SJSA1 (cell line): ENCODE measurements at regions not wholly inside any gene's neighbourhood (a gene's known extent, or its start where the extent isn't known, plus 50 kb on each side); places are given as distances from the start of the nearest gene placed in this dataset.

ENCODE experiments used
- DNase-seq, 2 experiments: peaks; one replicate each; pipeline ENCODE4 v3.0.0-alpha.2; 2015 to 2020; ENCODE audit warnings: low spot score in 2 of 2, low read depth in 1 of 2
- H3K27ac ChIP-seq: fragments of 250-450 bp; sonication (Bioruptor Pico); 2 replicates; pipeline ENCODE4 v1.5.1; 2020; ENCODE audit warnings: mild to moderate bottlenecking, moderate library complexity
- H3K27me3 ChIP-seq: fragments of 250-450 bp; sonication (Bioruptor Pico); replicated peaks from 2 replicates; pipeline ENCODE4 v1.5.1; 2020; ENCODE audit warnings: mild to moderate bottlenecking, moderate library complexity
- H3K36me3 ChIP-seq: fragments of 250-450 bp; sonication (Bioruptor Pico); 2 replicates; pipeline ENCODE4 v1.5.1; 2020; ENCODE audit warnings: mild to moderate bottlenecking
- H3K4me1 ChIP-seq: fragments of 250-450 bp; sonication (Bioruptor Pico); replicated peaks from 2 replicates; pipeline ENCODE4 v1.6.1; 2021; ENCODE audit warnings: mild to moderate bottlenecking
- H3K4me3 ChIP-seq: fragments of 250-450 bp; sonication (Bioruptor Pico); 2 replicates; pipeline ENCODE4 v1.5.1; 2020; ENCODE audit warnings: mild to moderate bottlenecking
- H3K9me3 ChIP-seq: fragments of 250-450 bp; sonication (Bioruptor Pico); replicated peaks from 2 replicates; pipeline ENCODE4 v1.5.1; 2020; ENCODE audit warnings: mild to moderate bottlenecking

DNA sequence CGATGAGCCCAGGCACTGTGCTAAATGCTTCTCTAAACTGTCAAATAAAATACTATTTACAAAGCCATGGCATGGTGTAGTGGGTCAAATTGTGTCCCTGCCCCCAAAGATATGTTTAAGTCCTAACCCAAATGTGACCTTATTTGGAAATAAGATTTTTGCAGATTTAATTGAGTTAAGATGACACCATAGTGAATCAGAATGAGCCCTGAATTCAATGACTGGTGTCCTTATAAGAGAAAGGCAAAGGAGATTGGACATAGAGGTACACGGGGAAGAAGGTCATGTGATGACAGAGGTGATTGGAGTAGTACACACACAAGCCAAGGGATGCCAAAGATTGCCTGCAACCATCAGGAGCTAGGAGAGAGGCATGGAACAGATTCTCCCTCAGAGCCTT, 121.6 kb upstream of the VEPH1 start:
- no peaks in the 10 kb centered on the region; the same call in 1 of the 2 replicates for H3K27me3 ChIP-seq
- H3K9me3 ChIP-seq: no peaks in the 10 kb centered on the region
- H3K36me3 ChIP-seq: no peaks in the 10 kb centered on the region
- H3K27ac ChIP-seq: no peak overlapping the region
- no peak overlapping the region for H3K4me3 ChIP-seq
- H3K4me1 ChIP-seq: no peaks in the 10 kb centered on the region
- DNase-seq: no peak

DNA sequence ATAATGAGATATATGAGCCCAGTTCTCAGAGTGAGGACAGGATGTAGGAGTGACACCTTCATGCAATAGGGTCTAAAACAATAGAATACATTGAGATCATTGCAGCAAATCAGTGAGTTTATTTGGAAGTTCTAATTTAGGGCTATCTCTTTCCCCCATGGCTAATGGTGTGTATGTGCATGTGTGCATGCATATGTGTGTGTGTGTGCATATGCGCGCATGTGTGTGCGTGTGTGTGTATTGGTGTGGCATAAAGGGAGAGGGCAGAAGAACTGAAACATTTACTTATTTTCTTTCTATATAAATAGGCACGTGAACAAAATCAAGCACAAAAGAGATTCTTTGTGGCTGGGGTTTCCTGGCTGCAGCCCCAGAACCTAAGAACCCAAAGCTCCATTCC, 115.7 kb upstream of the VEPH1 start:
- no peak for DNase-seq
- Histone ChIP-seq H3K36me3 (no peaks in the 10 kb centered on the region), H3K4me1 (no peaks in the 10 kb centered on the region), H3K9me3 (no peaks in the 10 kb centered on the region), H3K27ac (no peak overlapping the region), H3K4me3 (no peak overlapping the region), H3K27me3 (no peaks in the 10 kb centered on the region; the same call in 1 of the 2 replicates)

DNA sequence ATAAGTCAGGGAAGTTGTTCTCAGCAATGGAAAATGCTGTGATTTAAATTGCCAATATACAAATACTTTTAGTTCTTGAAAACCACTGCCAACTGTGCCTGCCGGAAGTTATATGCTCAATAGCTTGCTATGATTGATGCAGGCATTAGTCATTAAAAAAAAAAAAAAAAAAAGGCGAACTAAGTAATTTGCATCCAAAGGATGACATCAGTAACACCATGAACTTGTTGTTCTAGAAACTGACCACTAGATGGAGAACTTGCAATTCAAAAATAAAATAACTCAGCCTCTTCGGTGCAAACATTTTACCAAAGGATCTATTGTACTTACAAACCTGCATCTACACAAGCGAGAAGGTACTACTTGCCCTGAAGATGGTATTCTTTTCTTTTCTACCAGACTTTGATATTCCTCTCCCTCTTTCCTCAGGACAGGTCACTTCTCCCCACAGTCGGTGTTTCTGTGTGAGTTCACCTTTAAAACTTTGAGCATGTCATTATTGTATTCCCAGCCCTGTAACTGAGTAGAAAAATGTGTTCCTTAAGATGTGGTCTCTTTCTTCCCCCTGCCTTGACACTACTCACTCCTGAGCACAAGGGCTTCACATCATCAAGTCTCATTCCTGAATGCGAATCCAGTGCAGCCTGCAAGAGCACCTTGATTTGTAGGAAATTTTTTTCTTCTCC, 115.0 kb upstream of the VEPH1 start:
- Histone ChIP-seq H3K36me3 (no peaks in the 10 kb centered on the region), H3K27ac (no peak overlapping the region), H3K4me3 (no peak overlapping the region), H3K27me3 (no peaks in the 10 kb centered on the region; the same call in 1 of the 2 replicates), H3K9me3 (no peaks in the 10 kb centered on the region), H3K4me1 (no peaks in the 10 kb centered on the region)
- DNase-seq: peak in 1 of 2 experiments; percentile 42

DNA sequence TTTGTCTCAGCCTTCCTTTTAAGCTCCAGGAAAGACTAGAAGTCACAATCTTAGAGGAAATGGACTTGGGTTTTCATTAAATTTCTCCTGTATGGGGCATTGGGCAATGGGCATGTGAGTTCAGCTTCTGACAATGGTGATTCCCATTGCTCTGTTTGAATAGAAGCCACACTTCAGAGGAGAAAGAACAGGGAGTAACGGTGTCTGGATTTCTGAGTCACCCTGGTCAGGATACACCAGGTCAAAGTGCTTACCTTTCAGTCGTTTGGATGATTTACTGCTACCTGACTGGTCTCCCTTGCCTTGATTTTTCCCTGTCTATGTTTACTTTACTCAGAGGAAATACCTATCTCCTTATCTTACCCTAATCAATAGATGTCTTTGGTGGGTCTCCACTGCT, 111.7 kb upstream of the VEPH1 start:
- DNase-seq: no peak
- Histone ChIP-seq H3K27ac (no peak overlapping the region), H3K36me3 (no peaks in the 10 kb centered on the region), H3K4me3 (no peak overlapping the region), H3K27me3 (no peaks in the 10 kb centered on the region), H3K9me3 (no peaks in the 10 kb centered on the region), H3K4me1 (no peaks in the 10 kb centered on the region)

DNA sequence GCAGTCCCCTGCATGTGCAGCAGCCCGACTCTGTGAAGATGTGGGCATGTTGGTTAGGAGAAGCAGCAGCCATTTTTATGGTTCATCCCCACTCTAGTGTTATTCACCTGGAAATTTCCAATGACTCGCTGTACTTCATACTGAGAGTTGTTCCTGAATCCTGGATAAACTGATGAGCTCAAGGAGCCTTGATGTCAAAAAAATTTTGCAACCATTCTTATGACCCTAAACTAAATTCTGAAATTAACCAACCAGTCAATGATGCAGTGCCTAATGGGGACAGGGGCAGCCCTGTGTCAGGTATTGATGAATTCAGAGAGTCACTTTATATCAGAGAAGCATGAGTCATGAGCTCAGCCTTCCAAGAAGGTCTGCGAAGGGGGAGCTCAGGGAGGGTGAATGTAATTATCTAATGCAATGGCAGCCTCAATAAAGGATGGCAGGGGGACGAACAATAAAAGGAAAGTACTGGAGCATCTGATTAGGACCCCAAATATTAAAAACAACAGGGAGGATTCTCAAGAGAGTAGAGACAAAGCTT, 108.4 kb upstream of the VEPH1 start:
- DNase-seq: no peak
- Histone ChIP-seq H3K27me3 (no peaks in the 10 kb centered on the region), H3K4me3 (no peak overlapping the region), H3K9me3 (no peaks in the 10 kb centered on the region), H3K27ac (no peak overlapping the region), H3K4me1 (no peaks in the 10 kb centered on the region), H3K36me3 (no peaks in the 10 kb centered on the region)

DNA sequence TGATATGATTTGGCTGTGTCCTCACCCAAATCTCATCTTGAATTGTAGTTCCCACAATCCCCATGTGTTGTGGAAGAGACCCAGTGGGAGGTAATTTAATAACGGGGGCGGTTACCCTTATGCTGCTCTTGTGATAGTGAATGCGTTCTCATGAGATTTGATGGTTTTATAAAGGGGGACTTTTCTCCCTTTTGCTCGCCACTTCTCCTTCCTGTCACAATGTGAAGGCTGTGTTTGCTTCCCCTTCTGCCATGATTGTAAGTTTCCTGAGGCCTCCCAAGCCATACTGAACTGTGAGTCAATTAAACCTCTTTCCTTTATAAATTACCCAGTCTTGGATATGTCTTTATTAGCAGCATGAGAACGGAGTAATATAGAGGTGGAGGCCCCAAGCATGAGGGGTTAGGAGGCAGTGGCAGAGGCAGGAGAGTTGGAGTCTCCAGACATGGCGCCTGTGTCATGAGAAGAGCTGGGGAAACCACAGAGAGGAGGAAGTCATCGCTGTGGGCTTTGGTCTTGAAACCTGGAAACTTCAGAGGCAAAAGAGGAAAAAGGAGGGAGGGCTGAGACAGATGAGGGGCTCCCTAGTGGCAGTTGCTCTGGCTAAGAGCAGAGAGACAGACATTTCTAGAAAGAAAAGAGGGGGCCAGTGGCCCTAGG, 107.8 kb upstream of the VEPH1 start:
- H3K4me3 ChIP-seq: no peak overlapping the region
- H3K27ac ChIP-seq: no peak overlapping the region
- H3K4me1 ChIP-seq: no peaks in the 10 kb centered on the region
- no peaks in the 10 kb centered on the region for H3K27me3 ChIP-seq
- H3K9me3 ChIP-seq: no peaks in the 10 kb centered on the region
- no peaks in the 10 kb centered on the region for H3K36me3 ChIP-seq
- DNase-seq: no peak

DNA sequence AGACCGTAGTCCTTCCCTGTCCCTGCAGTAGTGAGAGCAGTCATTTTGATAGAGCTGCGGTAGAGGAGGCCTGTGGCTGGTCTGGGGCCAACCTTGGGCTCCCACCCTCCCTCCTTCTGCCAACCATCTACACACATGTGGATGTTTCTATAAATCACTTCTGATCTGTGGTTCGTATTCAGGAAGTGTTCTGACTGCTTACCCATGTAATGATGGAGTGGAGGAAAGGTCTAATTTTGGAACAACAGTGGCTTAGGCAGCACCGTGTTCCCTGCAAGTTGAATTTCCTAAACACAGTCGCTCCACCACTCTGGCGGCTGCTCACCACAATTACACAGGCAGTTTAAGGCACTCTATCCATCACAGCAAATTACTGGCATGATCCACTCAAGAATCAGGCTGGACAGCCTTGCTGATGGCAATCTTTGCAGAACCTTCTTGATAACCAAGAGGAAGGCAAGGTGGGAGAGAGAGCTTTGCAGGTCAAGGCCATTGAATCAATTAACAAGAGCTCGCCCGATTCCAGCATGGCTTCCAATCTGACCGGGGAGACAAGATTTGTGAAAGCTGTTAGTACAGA, 104.7 kb upstream of the VEPH1 start:
- H3K9me3 ChIP-seq: no peaks in the 10 kb centered on the region
- H3K27me3 ChIP-seq: no peaks in the 10 kb centered on the region
- H3K36me3 ChIP-seq: no peaks in the 10 kb centered on the region
- no peak overlapping the region for H3K27ac ChIP-seq
- no peak overlapping the region for H3K4me3 ChIP-seq
- no peak for DNase-seq
- H3K4me1 ChIP-seq: no peaks in the 10 kb centered on the region

DNA sequence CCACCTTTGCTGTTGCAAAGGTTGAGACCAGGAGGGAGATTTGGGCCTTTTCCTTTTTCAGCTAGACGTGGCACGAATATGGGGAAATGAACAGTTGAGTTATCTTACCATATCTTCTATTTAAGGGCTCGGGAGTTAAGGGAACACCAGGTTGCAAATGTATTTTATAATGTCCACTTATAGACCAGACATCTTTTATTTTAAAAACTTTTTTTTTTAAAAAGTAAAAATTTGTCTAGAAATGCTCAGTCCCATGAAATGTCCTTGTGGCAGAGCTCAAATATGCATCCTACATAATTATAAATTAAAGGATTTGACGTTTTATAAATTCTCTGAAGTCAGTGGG, 103.6 kb upstream of the VEPH1 start:
- Histone ChIP-seq H3K27me3 (no peaks in the 10 kb centered on the region), H3K9me3 (no peaks in the 10 kb centered on the region), H3K36me3 (no peaks in the 10 kb centered on the region), H3K27ac (no peak overlapping the region), H3K4me1 (no peaks in the 10 kb centered on the region), H3K4me3 (no peak overlapping the region)
- DNase-seq: no peak

DNA sequence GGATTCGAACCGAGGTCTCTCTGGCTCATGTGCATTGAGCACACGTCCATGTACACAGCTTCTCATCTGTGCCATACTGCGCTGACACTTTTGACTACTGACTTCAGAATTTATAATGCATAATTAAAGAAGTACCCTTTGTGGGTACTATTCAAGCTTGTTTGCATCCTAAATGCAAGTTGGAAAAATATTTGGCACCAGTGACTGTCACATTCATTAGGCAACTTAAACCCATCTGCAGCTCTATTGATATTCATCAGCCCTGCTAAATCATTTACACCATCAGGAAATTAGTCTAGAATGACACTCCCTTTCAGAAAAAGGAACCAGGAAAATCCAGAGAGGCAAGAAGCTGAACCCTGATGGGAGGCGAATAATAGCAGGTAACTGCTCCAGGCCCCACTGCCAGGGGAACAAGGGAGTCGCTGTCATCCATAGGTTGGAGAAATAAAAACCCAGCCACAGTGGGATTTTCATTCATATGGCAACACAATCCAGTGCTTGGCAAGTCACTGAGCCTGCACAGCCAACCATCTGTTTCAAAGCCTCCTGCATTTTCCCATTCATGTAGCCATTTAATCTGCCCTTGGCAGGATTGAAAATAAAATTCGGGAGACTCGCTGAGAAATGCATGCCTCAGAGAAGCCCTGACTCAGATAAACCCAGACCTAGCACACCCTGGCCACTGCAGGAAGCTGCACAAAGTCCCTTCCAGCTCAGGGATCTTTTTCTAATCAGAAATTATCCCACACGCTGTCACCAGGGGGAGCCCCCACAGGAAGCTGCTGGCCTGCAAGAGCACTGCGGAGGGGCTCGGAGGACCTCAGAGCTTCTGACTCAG, 103.0 kb upstream of the VEPH1 start:
- H3K36me3 ChIP-seq: no peaks in the 10 kb centered on the region
- no peaks in the 10 kb centered on the region for H3K27me3 ChIP-seq
- peak; percentile 60 to 61 for DNase-seq
- no peak overlapping the region for H3K27ac ChIP-seq
- no peaks in the 10 kb centered on the region for H3K9me3 ChIP-seq
- no peak overlapping the region for H3K4me3 ChIP-seq
- H3K4me1 ChIP-seq: no peaks in the 10 kb centered on the region

DNA sequence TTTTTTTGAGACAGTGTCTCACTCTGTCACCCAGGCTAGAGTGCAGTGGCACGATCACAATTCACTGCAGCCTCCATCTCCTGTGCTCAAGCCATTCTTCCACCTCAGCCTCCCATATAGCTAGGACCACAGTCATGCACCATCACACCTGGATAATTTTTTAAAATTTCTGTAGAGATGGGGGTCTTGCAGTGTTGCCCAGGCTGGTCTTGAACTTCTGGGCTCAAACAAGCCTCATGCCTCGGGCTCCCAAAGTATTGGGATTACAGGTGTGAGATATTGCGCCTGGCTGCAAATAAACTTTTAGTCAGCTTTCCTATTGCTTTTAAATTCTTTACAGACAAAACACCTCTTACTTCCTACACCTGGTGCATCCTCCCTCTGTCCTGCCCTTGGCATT, 102.1 kb upstream of the VEPH1 start:
- DNase-seq: no peak
- H3K4me3 ChIP-seq: no peak overlapping the region
- no peaks in the 10 kb centered on the region for H3K27me3 ChIP-seq
- no peak overlapping the region for H3K27ac ChIP-seq
- no peaks in the 10 kb centered on the region for H3K9me3 ChIP-seq
- H3K4me1 ChIP-seq: no peaks in the 10 kb centered on the region
- no peaks in the 10 kb centered on the region for H3K36me3 ChIP-seq

DNA sequence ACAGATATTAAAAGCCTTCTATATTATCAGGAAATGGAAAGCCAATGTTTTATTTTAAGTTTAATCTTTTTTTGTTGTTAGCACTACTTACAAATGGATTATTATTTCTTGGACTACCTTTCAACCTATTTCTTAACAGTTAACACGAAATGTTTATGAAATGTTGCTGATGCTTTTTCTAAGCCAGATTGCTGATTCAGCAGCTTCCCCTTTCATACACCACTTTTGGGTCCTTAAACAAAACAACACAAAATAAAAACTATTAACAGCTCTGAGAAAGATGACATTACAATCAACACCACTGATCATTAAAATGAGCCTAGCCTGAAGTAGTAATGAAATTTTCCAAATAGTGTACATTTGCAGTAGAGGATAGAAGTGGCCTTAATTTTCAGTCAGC, 99.2 kb upstream of the VEPH1 start:
- Histone ChIP-seq H3K27ac (no peak overlapping the region), H3K9me3 (no peaks in the 10 kb centered on the region), H3K4me3 (no peak overlapping the region), H3K27me3 (no peaks in the 10 kb centered on the region; the same call in 1 of the 2 replicates), H3K4me1 (no peaks in the 10 kb centered on the region), H3K36me3 (no peaks in the 10 kb centered on the region)
- DNase-seq: no peak

DNA sequence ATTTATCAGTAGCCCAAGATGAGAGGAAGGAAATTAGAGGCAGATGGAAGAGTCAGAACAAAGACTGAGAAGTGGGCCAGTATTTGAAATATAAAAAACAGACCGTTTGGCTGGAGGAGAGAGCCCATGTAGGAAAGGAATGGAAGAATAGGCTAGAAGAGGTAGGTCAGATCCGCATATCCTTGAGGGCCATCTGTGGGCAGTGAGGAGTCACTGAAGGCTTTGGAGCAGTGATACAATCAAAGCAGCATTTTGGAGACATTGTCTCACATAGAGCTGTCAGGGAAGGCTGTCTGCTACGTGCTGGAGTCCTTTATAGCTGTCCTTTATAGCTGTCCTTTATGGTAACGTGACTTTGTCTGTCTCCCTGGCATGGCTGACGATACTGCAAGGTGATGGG, 92.0 kb upstream of the VEPH1 start:
- Histone ChIP-seq H3K27ac (no peak overlapping the region), H3K36me3 (no peaks in the 10 kb centered on the region), H3K4me3 (no peak overlapping the region), H3K4me1 (no peaks in the 10 kb centered on the region), H3K27me3 (no peaks in the 10 kb centered on the region; the same call in 1 of the 2 replicates), H3K9me3 (no peaks in the 10 kb centered on the region)
- DNase-seq: no peak

DNA sequence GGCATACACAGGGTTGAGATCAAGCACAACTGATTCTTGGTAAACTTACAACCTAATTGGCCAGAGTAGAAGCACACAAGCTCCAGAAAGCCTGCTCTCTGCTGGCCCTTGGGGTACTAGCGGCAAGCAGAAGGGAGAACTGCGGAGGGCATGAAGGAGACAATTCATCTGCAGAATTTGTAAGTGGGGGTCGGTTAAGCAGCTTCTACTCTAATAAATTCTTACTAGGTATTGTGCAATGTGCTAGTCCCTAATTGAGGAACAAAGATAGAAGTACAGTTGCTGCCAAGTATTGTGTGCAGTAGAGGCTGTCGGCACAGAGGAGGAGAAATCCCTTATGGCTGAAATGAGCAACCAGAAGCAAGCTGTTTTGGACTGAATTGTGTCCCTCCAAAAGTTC, 91.2 kb upstream of the VEPH1 start:
- no peak for DNase-seq
- Histone ChIP-seq H3K27ac (no peak overlapping the region), H3K9me3 (no peaks in the 10 kb centered on the region), H3K4me1 (no peaks in the 10 kb centered on the region), H3K36me3 (no peaks in the 10 kb centered on the region), H3K27me3 (no peaks in the 10 kb centered on the region), H3K4me3 (no peak overlapping the region)

DNA sequence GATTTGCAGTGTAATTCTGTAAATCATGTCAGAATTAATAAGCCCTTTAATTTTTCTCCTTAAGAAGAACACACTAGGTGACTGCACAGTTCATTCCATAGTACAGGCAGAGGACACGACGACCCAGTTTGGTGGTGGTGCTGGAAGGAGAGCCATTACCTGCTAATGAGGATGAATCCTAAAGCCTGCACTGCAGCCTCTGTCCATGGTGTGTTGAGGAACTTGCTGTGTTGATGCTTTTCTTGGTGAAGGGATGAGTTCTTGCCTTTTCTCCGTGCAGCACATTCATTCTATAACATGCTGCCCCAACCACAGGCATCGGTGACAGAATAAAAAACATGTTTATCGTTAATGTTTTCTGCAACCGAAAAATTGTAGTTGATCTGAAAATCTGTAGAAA, 89.6 kb upstream of the VEPH1 start:
- no peak overlapping the region for H3K4me3 ChIP-seq
- H3K27me3 ChIP-seq: no peaks in the 10 kb centered on the region
- H3K36me3 ChIP-seq: no peaks in the 10 kb centered on the region
- no peak for DNase-seq
- H3K4me1 ChIP-seq: no peaks in the 10 kb centered on the region
- H3K27ac ChIP-seq: no peak overlapping the region
- no peaks in the 10 kb centered on the region for H3K9me3 ChIP-seq
